ENCODE measurements at regions not wholly inside any gene's neighbourhood (a gene's known extent, or its start where the extent isn't known, plus 50 kb on each side); places are given as distances from the start of the nearest gene placed in this dataset.

DNA sequence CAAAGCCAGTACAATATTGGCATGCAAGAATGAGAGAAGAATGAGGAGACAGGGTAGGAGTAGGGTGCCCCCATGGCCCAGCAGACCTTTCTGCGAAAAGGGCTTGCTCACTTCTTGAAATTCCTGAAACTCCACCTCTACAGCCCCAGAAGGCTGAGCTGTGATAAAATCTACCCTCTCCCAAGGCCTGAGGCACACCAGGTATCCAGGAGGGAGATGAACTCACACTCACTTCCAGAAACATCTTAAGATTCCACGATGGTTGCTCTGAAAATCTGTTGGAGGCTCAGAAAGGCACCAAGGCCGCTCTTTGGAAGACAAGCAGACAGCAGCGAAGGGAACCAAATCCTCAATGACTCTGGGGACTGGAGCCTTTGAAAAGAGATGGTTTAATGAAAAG, 297.5 kb downstream of the UACA start:
- Histone ChIP-seq H3K4me1 (no peaks in the 10 kb centered on the region), H3K9me3 (no peaks in the 10 kb centered on the region), H3K4me3 (no peak overlapping the region), H3K27ac (no peak overlapping the region), H3K27me3 (no peaks in the 10 kb centered on the region), H3K36me3 (no peaks in the 10 kb centered on the region)
- no peak for DNase-seq
- in situ Hi-C loops (cut with MboI; ENCODE audit: low pct_ligation_motif_present in 1 of 4, low pct_unique_long_range_greater_than_20kb in 1 of 4, low sequenced_read_pairs in 3 of 4) (loop anchor here in 2 of 4 donors (10.0 kb wide), 2 partner anchors 731 to 891 kb away; no protein-coding TSS in a partner anchor), intact Hi-C loops (cut with DNase I; ENCODE audit: low total_unique reads) (no loop called here)
- TF ChIP-seq, protein P1, sequence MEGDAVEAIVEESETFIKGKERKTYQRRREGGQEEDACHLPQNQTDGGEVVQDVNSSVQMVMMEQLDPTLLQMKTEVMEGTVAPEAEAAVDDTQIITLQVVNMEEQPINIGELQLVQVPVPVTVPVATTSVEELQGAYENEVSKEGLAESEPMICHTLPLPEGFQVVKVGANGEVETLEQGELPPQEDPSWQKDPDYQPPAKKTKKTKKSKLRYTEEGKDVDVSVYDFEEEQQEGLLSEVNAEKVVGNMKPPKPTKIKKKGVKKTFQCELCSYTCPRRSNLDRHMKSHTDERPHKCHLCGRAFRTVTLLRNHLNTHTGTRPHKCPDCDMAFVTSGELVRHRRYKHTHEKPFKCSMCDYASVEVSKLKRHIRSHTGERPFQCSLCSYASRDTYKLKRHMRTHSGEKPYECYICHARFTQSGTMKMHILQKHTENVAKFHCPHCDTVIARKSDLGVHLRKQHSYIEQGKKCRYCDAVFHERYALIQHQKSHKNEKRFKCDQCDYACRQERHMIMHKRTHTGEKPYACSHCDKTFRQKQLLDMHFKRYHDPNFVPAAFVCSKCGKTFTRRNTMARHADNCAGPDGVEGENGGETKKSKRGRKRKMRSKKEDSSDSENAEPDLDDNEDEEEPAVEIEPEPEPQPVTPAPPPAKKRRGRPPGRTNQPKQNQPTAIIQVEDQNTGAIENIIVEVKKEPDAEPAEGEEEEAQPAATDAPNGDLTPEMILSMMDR (IDR thresholded peaks at IDR 0.05), result no peak
- no peak for TF ChIP-seq EP300 (IDR thresholded peaks at IDR 0.05; ENCODE audit: low read depth)
- TF ChIP-seq POLR2AphosphoS5 (IDR thresholded peaks at IDR 0.05), result no peak
- TF ChIP-seq POLR2A (IDR thresholded peaks at IDR 0.05), result no peak
- WGBS, 2 donors (ENCODE audit: low coverage in 1 of 2), result 93 to 100% methylated on average over 1 to 4 of the region's 4 CpGs

DNA sequence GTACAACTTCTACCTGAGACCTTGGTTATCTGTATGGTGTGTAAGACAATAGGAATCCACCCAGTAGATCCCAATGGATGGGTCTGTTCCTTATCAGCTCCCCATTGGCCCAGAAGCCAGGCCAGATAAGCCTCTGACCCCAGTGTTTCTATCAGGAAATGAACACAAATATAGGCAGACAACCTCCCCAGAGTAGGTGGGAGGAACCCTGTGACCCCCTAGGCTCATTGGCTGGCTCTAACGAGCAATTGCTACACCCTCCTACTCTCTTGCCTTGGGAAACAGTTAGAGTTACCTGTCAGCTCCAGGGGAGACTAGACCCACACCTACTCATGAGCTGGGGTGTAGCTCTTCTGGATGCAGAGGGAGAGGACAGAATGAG, 299.9 kb downstream of the UACA start:
- intact Hi-C loops (cut with DNase I; ENCODE audit: low total_unique reads) (no loop called here), in situ Hi-C loops (cut with MboI; ENCODE audit: low pct_ligation_motif_present in 1 of 4, low pct_unique_long_range_greater_than_20kb in 1 of 4, low sequenced_read_pairs in 3 of 4) (loop anchor here in 2 of 4 donors (10.0 kb wide), 2 partner anchors 729 to 889 kb away; no protein-coding TSS in a partner anchor)
- TF ChIP-seq, protein P1 (IDR thresholded peaks at IDR 0.05), result no peak
- TF ChIP-seq EP300 (IDR thresholded peaks at IDR 0.05; ENCODE audit: low read depth), result no peak
- no peak for TF ChIP-seq POLR2A (IDR thresholded peaks at IDR 0.05)
- no peak for TF ChIP-seq POLR2AphosphoS5 (IDR thresholded peaks at IDR 0.05)
- Histone ChIP-seq H3K27me3 (no peaks in the 10 kb centered on the region), H3K4me1 (no peaks in the 10 kb centered on the region), H3K4me3 (no peak overlapping the region), H3K9me3 (no peaks in the 10 kb centered on the region), H3K36me3 (no peaks in the 10 kb centered on the region), H3K27ac (no peak overlapping the region)
- DNase-seq, result no peak
- WGBS, 2 donors (ENCODE audit: low coverage in 1 of 2), result 0% methylated on average over 1 of the region's 1 CpG; no CpG with 5 or more reads in 1 of the 2 donors

DNA sequence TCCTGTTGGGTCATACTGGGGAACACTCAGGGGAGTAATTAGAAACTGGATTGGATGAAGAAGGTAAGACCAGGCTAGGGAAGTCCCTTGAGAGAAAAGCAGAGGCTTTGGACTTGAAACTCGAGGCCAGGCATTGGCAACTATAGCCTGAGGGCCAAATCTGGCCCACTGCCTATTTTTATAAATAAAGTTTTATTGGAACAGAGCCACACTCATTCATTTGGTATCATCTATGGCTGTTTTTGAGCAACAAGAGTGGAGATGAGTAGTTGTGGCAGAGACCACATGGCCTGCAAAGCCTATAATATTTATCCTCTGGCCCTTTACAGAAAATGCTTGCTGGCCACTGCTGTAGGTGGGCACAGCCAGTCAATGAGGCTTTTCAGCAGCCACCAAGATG, 301.4 kb downstream of the UACA start:
- no peak overlapping the region for H3K4me3 ChIP-seq
- no peaks in the 10 kb centered on the region for H3K36me3 ChIP-seq
- no peak overlapping the region for H3K27ac ChIP-seq
- TF ChIP-seq EP300 (IDR thresholded peaks at IDR 0.05; ENCODE audit: low read depth) (no peak), POLR2AphosphoS5 (IDR thresholded peaks at IDR 0.05) (no peak), POLR2A (IDR thresholded peaks at IDR 0.05) (no peak)
- TF ChIP-seq, protein P1 (IDR thresholded peaks at IDR 0.05), result no peak
- no peaks in the 10 kb centered on the region for H3K4me1 ChIP-seq
- no peaks in the 10 kb centered on the region for H3K27me3 ChIP-seq
- DNase-seq, result no peak
- H3K9me3 ChIP-seq, result no peaks in the 10 kb centered on the region
- in situ Hi-C loops (cut with MboI; ENCODE audit: low pct_ligation_motif_present in 1 of 4, low pct_unique_long_range_greater_than_20kb in 1 of 4, low sequenced_read_pairs in 3 of 4), result loop anchor here in 2 of 4 donors (10.0 kb wide), 2 partner anchors 727 to 887 kb away; no protein-coding TSS in a partner anchor
- intact Hi-C loops (cut with DNase I; ENCODE audit: low total_unique reads), result no loop called here
- 33 to 79% methylated on average over 1 of the region's 1 CpG for WGBS, 2 donors (ENCODE audit: low coverage in 1 of 2)

DNA sequence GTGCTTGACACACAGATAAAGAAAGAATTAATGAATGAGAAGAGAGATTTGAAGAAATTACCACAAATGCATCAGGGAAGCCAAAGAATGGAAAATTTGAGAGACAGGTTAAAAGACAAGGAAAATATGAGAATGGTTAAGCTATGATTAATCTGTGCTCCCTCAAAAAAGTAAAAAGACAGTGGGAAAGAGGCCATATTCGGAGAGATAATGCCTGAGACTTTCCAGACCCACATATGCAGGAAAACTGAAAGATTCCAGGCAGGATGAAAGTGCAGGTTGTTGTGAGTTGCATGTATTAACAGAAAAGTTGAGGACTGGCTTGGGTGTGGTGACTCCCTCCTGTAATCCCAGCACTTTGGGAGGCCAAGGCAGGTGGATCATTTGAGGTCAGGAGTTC, 302.3 kb downstream of the UACA start:
- no peaks in the 10 kb centered on the region for H3K4me1 ChIP-seq
- intact Hi-C loops (cut with DNase I; ENCODE audit: low total_unique reads) (no loop called here), in situ Hi-C loops (cut with MboI; ENCODE audit: low pct_ligation_motif_present in 1 of 4, low pct_unique_long_range_greater_than_20kb in 1 of 4, low sequenced_read_pairs in 3 of 4) (loop anchor here in 2 of 4 donors (10.0 kb wide), 2 partner anchors 726 to 886 kb away; no protein-coding TSS in a partner anchor)
- H3K27me3 ChIP-seq, result no peaks in the 10 kb centered on the region
- H3K4me3 ChIP-seq, result no peak overlapping the region
- no peak for DNase-seq
- H3K9me3 ChIP-seq, result no peaks in the 10 kb centered on the region
- TF ChIP-seq POLR2AphosphoS5 (IDR thresholded peaks at IDR 0.05) (no peak), POLR2A (IDR thresholded peaks at IDR 0.05) (no peak), EP300 (IDR thresholded peaks at IDR 0.05; ENCODE audit: low read depth) (no peak)
- 14 to 75% methylated on average over 1 of the region's 1 CpG for WGBS, 2 donors (ENCODE audit: low coverage in 1 of 2)
- no peaks in the 10 kb centered on the region for H3K36me3 ChIP-seq
- H3K27ac ChIP-seq, result no peak overlapping the region

DNA sequence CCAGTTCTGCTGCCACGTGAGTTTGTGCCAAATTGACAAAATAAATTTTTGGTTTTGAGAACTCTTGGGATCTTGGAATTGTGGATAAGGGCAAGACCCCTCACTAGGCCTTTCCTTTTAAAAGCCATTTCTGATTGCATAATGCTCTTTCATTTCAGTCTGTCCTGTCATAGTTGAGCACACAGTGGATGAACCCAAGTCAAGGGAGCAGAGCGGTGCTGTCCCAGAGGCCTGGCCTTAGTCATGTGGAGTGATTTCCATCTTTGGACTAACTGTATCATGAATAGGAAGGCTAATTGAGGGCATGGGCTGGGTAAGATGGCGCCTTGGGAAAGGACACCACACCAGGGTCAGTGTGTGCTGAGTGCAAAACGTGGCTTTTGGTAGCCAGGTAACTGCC, 304.0 kb downstream of the UACA start:
- Histone ChIP-seq H3K36me3 (no peaks in the 10 kb centered on the region), H3K9me3 (no peaks in the 10 kb centered on the region), H3K4me1 (no peaks in the 10 kb centered on the region), H3K27me3 (no peaks in the 10 kb centered on the region), H3K27ac (no peak overlapping the region), H3K4me3 (no peak overlapping the region)
- intact Hi-C loops (cut with DNase I; ENCODE audit: low total_unique reads), result no loop called here
- in situ Hi-C loops (cut with MboI; ENCODE audit: low pct_ligation_motif_present in 1 of 4, low pct_unique_long_range_greater_than_20kb in 1 of 4, low sequenced_read_pairs in 3 of 4), result no loop called here
- TF ChIP-seq, protein P1 (IDR thresholded peaks at IDR 0.05), result no peak
- TF ChIP-seq EP300 (IDR thresholded peaks at IDR 0.05; ENCODE audit: low read depth), result no peak
- no peak for TF ChIP-seq POLR2A (IDR thresholded peaks at IDR 0.05)
- no peak for TF ChIP-seq POLR2AphosphoS5 (IDR thresholded peaks at IDR 0.05)
- 83 to 92% methylated on average over 1 to 4 of the region's 4 CpGs for WGBS, 2 donors (ENCODE audit: low coverage in 1 of 2)
- no peak for DNase-seq

Measured in transverse colon (tissue), 4 donors.